Stimulated activated CD4-positive, alpha-beta T cell treated with anti-CD3 and anti-CD28 coated beads, Interleukin-1b, Interleukin-23, amount 100 ng/mL, for 24 hours (primary cell): ENCODE measurements at regions not wholly inside any gene's neighbourhood (a gene's known extent, or its start where the extent isn't known, plus 50 kb on each side); places are given as distances from the start of the nearest gene placed in this dataset.

Experiments
- DNase-seq, 4 experiments: peaks; one replicate each; pipeline ENCODE4 v3.0.0-alpha.2; 2020; ENCODE audit warnings: low read depth in 4 of 4, low spot score in 1 of 4

- no peak for DNase-seq
Measured at GRCh38 chr11:15616130-15617105, 501.7 kb downstream of the INSC start.

DNA sequence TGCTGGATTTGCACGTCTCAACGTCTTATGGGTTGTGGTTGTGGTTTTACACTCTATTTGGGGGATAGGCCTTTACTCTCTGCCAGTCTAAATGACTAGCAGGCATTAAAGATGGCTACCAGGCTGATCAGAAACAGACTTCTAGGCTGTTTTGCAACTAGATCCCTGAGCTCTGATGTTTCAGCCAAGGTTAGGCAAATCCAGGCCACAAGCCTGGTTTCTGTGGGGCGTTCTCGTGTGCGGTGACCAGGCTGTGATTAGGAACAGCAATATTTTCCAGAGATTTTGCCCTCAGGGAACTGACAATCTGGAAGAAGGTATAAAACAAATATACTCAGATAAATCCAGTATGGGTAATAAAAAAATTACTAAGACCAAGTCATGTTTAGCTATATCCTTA is 502.4 kb downstream of the INSC start:
- no peak for DNase-seq

DNA sequence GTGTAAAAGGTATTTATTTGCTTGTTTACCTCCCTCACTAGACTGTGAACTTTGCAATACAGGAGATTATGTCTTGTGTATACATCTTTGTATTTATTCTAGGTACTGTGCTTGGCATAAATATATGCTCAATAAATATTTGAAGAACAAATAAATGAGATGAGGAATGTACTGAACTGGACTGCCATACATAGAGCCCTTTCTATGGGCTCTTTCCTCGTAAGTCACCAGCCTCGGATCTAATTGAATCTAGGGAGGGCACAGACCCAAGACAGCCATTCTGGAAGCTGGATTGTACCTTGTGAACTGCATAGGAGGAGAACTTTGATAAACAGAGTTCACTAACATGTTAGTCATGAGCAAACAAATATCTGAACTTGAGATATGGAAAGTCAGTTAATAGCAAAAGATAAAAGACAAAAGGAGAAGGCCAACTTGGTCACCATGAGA is 503.9 kb downstream of the INSC start:
- DNase-seq: no peak

DNA sequence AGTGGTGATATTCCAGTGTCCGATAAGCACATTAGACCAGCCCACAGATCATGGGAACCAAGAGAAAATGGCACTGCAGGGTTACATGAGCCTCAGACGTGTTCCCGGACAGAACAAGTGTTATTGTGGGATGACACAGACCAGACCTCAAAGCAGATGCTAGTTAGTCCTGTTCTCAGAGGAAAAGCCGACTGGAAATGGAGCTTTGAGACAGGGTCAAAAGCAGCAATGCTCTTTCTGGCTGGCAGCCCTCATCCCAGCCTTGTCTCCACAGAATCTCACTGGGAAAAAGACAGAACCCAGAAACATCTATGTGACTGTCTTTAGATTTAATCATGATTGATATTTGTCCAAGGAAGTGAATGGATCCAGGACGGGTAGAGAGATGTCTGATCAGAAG is 506.8 kb downstream of the INSC start:
- no peak for DNase-seq

GRCh38 chr11:15622231-15622890 is 507.6 kb downstream of the INSC start:
- DNase-seq: no peak

GRCh38 chr11:15624701-15625100 is 510.0 kb downstream of the INSC start:
- no peak for DNase-seq

DNA sequence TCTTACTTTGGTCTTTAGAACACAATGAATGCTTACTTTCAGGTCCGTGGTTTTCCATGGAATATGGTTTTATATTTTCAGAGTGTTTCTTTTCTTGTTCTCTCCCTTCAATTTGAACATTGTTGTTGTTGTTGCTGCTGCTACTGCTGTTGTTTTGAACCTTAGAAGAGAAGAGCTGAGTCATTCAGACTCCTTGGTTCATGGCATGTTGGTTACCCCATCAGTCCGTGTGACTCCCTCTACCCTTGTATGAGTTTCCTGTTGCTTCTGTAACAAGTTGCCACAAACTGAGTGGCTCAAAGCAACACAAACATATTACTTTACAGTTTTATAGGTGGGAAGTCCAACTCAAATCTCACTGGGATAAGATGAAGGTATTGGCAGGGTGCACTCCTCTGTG is 511.0 kb downstream of the INSC start:
- no peak for DNase-seq

GRCh38 chr11:15627560-15627959 is 512.8 kb downstream of the INSC start:
- DNase-seq: no peak

DNA sequence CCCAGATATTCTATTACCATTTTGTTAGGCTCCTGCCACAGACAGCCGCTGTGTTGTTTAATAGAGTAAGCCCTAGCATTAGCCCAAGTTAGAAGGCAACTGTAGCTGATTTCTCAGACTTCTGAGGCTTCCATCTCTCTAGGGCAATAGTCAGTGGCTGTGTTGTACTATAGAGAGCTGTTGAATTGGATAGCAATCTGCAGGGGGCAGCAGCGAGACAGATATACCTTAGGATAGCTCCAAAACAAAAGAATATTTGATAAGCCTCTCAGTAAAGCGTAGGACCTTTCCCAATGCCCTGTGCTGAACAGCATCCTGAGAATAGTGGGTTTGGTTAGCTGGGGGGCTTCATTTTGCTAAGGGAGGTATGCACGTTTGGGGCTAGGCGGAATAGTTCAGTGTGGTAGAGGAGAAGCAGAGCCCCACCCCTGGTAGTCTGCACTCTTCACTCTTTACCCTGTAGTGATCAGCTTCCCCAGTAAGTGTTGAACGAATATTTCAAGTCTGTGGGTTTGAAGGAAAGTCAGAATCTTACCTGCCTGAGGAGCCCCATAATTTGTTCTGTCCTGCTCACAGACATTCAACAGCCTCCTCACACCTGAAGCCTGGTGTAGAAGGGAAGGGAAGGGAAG is 515.1 kb downstream of the INSC start:
- DNase-seq: no peak

GRCh38 chr11:15630896-15631295 is 516.2 kb downstream of the INSC start:
- no peak for DNase-seq

GRCh38 chr11:15635521-15635920 is 520.8 kb downstream of the INSC start:
- DNase-seq: no peak

- DNase-seq: no peak
Measured at GRCh38 chr11:15636521-15637089, 521.9 kb downstream of the INSC start.

DNA sequence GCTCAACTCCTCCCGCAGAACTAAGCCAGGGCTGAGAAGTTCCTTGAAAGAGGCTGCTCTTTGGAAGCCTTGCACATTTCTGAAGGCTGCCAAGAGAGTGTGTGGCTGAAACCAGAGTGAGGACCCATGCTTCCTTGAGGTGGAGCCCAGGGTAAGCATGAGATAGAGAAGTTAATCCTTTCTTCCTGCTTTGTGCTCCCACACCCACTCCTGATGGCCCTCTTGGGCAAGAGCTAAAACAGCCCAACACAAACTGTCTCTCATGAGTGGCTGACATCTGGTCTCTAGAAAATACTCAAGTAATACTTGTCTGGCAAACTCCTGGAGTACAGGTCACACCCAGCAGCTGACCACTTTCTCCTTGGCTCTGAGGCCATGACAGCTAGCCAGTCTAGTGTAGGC is 523.7 kb downstream of the INSC start:
- no peak for DNase-seq

DNA sequence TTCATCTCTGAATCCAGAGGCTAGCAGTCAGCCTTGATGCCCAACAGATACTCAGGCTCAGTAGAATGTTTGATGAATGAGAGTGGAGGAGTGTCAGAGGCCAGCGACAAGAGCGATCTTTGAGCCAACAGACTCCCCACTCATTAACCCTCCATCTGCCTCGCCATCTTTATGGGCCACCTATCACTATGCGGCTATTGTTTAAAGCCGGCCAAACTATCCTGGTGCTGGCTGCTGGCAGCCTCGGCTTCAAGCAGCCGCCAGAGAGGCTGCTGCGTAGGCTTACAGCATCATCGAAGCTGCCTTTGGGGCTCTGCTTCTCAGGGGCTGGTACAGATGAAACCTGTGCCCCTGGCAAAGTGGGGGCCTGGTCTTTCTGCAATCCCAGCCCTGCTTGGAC is 525.6 kb downstream of the INSC start:
- DNase-seq: no peak

DNA sequence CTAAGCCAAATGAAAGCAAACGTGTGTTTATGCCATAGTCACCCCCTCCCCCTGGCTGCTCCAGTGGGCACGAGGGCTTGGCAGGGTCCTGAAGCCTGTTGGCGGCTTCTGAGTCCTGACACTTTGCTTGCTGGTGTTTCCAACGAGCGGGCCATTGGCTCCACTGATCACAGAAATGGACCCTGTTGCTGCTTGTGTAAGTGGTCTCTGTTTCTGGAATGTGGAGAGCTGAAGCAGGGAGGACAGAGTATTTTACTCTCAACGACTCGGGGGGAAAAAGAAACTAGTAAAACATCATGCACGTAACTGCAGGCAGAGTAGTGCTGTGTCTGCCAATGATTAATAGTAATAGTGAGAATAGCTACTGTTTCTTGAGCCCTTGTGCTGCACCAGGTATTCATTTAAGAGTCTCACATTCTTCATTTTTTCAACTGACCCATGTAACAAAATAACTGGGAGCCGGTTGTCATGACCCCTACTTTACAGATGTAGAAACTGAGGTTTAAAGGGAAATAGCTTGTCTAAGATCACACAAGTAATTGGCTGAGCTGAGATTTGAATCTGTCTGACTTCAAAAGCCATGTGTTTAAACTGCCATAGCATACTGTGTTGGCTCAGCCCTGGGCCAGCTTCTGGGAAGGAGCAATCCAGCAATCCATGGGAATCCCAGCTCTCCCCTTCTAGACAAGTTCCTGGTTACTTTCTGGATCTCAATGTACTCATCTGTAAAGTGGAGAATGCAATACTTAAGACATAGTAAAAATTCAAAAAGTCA is 526.7 kb downstream of the INSC start:
- no peak for DNase-seq

DNA sequence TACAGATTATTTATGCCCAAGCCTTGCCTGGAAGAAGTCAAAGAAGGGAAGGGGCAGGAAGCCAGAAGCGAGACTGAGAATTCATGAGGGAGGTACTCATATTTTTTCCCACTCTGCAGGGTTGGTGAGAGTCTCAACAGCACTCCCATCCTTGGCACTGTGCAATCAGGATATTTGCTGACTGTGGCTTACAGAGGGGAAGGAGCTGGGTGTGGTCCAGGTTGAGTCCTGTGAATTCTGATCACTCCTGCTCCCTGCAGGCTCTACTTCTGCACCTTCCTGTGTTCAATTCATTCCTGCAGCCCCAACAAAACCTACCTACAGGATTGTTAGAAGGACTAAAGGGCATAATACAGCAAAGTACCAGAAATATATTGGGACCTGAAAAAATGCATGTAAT is 530.5 kb downstream of the INSC start:
- no peak for DNase-seq

GRCh38 chr11:15649371-15650104 is 534.8 kb downstream of the INSC start:
- no peak for DNase-seq

DNA sequence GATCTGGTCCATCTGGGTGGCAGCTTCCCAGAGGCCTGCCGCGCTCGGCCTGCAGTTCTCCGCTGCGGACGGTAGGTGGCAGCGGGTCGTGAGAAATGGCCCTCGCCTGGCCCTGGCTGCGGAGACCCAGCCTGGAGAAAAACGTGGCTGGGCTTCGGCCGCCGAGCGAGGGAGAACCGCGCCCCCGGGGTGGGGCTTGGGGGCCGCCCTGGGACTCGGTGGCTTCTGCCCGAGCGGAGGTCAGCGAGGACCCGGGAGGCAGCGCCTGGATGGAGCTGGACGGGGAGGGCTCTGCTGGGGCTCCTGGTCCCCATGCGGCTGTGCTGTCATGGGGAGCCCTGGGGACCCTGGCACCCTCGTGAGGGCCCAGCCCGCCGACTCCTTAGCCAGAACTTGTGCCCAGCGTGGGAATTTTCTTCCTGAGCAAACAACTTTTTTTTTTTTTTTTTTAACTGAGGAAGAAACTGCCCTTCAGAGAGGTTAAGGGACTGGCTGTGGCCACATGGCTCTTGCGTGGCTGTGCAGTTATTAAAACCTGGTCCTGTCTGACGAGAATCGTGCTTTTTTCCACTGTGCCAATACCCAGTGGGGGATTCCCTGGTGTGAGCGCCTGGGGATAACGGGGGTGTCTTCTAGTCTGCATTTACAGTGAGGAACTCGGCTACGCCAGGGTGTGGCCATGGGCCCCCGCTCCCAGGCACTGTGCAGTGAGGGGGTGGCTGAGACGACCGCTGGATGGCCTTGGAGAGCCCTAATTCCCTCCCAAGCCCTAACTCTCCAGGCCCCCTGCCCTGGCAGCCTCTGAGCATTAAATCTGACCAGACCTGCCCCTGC is 535.6 kb downstream of the INSC start:
- DNase-seq: peak; percentile 28 to 61 (median 56)

DNA sequence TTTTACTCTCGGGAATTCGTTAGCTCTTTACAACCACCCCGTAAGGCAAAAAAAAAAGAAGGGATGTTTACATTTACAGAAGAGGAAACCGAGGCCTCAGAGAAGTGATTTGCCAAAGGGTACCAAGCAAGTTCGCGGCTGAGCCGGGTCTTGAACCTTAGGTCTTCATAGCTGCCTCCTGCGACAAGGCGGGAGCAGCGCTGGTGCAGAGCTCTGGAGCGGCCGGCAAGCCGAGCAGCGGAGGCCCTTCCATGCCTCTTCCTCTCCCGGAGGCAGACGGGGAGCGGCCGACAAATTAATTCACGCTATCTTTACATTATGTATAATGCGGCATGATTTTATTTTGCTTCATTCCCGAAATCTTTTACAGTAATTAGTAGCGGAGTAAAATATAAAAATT is 536.3 kb downstream of the INSC start:
- DNase-seq: no peak
